Activated CD4-positive, alpha-beta T cell treated with anti-CD3 and anti-CD28 coated beads for 36 hours (primary cell): ENCODE measurements at regions not wholly inside any gene's neighbourhood (a gene's known extent, or its start where the extent isn't known, plus 50 kb on each side); places are given as distances from the start of the nearest gene placed in this dataset.
"Not testable (repeated sequence)": the region's sequence is repeated elsewhere in the genome, so short reads cannot be mapped to it uniquely, and the experiment has no call there.

Experiments
- ATAC-seq: fragments of 200-7000 bp; cut with Tn5 transposase; one replicate; pipeline ENCODE4 v1.10.0; 2021; ENCODE audit warnings: mild to moderate bottlenecking, moderate library complexity
- CTCF ChIA-PET: fragments of 350-600 bp; sonication (Branson Sonifier 250); formaldehyde crosslinking; loops from one replicate; lab custom pipeline; 2021; ENCODE audit warnings: antibody characterized with exemption; lab: Charles Lee
- POLR2A ChIA-PET: fragments of 350-600 bp; sonication (Branson Sonifier 250); formaldehyde crosslinking; loops from one replicate; lab custom pipeline; 2021; ENCODE audit warnings: antibody characterized with exemption, inconsistent platforms; lab: Charles Lee
- DNase-seq: peaks from one replicate; pipeline ENCODE4 v3.0.0-alpha.2; 2020
- H3K27ac Mint-ChIP-seq: one replicate; pipeline ENCODE4 v1.8.0; 2021; ENCODE audit warnings: mixed read lengths
- H3K27me3 Mint-ChIP-seq: one replicate; pipeline ENCODE4 v1.8.0; 2021; ENCODE audit warnings: mixed read lengths
- H3K36me3 Mint-ChIP-seq: one replicate; pipeline ENCODE4 v1.8.0; 2021; ENCODE audit warnings: low read depth, mixed read lengths
- H3K4me1 Mint-ChIP-seq: one replicate; pipeline ENCODE4 v1.8.0; 2021; ENCODE audit warnings: mixed read lengths
- H3K4me3 Mint-ChIP-seq: one replicate; pipeline ENCODE4 v1.8.0; 2021; ENCODE audit warnings: mild to moderate bottlenecking, moderate library complexity, mixed read lengths
- H3K9me3 Mint-ChIP-seq: one replicate; pipeline ENCODE4 v1.8.0; 2021; ENCODE audit warnings: low read depth, mixed read lengths
- intact Hi-C, 2 experiments: fragments of 100-400 bp; cut with DNase I in 1 of 2; cut with micrococcal nuclease in 1 of 2; formaldehyde crosslinking; loops; one replicate each; pipeline versions ENCODE4 v1.14.2 to v1.15.1; 2022 to 2024; cut with DNase I, micrococcal nuclease

DNA sequence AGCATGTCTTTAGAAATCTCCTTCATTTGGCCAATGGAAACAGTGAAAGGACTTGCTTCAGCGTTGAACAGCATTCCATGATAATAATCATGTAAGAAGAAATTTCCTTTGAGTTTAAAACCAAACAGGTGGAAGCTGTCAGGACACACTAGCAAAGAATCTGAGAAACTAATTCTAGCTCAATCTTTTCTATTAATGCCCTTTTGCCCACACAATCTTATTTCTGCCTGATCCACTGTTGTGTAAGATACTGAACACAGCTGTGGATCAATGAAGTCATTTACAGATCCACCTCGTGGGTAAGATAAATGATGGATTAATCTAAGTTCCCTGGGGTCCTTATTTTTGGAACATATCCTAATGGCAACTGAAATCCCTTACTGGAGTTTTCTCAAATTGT, 536.9 kb upstream of the LMO3 start:
- no peaks in the 10 kb centered on the region for H3K27me3 Mint-ChIP-seq
- intact Hi-C loops = no loop called here
- peaks cover 9% of the 10 kb centered on the region for H3K9me3 Mint-ChIP-seq
- no peak overlapping the region for H3K27ac Mint-ChIP-seq
- no peak overlapping the region for H3K4me3 Mint-ChIP-seq
- ChIA-PET POLR2A (no interaction called here), CTCF (no interaction called here)
- H3K4me1 Mint-ChIP-seq = no peaks in the 10 kb centered on the region
- H3K36me3 Mint-ChIP-seq = no peaks in the 10 kb centered on the region
- ATAC-seq (no peak), DNase-seq (no peak)

DNA sequence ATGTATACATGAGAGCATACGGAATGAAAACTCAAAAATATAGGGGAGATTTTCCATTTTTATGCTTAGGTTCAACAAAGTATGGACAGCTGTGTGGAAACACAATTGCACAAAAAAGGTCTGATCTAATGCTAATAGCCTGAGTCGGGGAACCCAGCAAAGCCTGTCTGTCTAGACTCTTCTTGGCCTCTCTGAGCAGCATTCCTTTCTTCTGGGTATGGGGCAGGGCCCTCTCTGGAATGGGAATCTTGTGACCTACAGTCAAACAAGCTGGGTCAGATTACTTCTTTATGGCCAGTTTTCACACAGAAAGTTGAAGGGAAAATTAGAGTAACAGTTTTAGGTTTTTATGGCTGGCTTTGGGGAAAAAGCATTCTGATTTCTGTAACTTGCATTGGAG, 534.0 kb upstream of the LMO3 start:
- ChIA-PET POLR2A (no interaction called here), CTCF (no interaction called here)
- Mint-ChIP-seq H3K27me3 (no peaks in the 10 kb centered on the region), H3K27ac (no peak overlapping the region), H3K4me1 (no peaks in the 10 kb centered on the region), H3K36me3 (no peaks in the 10 kb centered on the region), H3K9me3 (peaks cover 7% of the 10 kb centered on the region), H3K4me3 (no peak overlapping the region)
- ATAC-seq (no peak), DNase-seq (no peak)
- intact Hi-C loops = no loop called here

DNA sequence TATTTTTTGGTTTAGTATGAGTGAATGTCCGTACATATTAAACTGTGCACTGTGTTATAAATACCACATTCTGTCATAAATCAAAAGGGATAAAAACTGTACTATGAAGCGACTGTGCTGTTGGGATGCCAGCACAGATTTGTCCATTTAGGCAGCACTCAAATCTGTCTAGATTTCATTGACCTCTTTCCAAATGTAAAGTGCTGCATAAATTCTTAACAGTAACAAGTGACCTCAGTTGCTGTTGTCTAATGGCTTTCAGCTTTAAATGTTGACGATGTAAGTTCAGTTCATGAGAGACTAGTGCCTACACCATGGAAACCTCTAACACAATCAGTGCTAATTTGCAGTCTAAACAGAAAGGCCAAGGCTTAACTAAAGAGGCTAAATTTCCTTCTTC, 531.4 kb upstream of the LMO3 start:
- Mint-ChIP-seq H3K4me3 (no peak overlapping the region), H3K9me3 (peaks cover 5% of the 10 kb centered on the region), H3K4me1 (no peaks in the 10 kb centered on the region), H3K27ac (no peak overlapping the region), H3K27me3 (no peaks in the 10 kb centered on the region), H3K36me3 (no peaks in the 10 kb centered on the region)
- intact Hi-C loops = no loop called here
- no peak for DNase-seq
- no peak for ATAC-seq
- ChIA-PET POLR2A (no interaction called here), CTCF (no interaction called here)

DNA sequence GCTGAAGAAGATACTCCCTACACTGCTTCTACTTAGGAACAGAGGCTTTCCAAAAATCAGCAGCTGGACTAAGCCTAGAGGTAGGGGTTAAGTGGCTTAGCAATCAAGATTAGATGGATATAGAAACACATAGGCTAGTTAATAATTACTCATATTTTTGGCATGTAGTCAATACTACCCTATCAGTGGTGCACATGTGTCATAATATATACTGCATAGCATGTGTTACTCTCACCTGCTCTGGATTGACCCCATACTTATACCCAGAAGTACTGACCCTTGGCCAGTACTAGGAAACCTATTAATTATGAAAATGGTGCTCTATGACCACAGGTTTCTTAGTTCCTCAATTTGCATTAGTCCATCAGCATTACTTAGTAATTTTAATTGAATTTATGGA, 528.4 kb upstream of the LMO3 start:
- CTCF ChIA-PET = no interaction called here
- intact Hi-C loops = no loop called here
- no peak for ATAC-seq
- peaks cover 3% of the 10 kb centered on the region for H3K9me3 Mint-ChIP-seq
- H3K4me3 Mint-ChIP-seq = no peak overlapping the region
- no peaks in the 10 kb centered on the region for H3K27me3 Mint-ChIP-seq
- H3K27ac Mint-ChIP-seq = no peak overlapping the region
- H3K36me3 Mint-ChIP-seq = no peaks in the 10 kb centered on the region
- DNase-seq = no peak
- H3K4me1 Mint-ChIP-seq = no peaks in the 10 kb centered on the region
- POLR2A ChIA-PET = no interaction called here

DNA sequence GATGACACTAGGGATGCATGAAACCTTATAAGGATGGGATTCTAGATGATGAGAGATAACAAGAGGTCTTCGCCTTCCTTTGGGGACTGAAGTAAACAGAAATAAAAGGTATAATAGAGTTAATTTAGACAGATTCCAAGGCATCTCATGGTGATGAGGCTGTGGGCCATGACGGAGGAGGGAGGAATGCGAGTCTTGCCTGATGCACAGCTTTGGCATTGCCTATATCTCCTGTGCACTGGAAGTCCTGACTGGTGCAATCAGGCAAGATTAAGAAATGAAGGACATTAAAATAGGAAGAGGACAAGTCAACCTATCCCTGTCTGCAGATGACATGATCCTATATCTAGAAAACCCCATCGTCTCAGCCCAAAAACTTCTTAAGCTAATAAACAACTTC, 526.4 kb upstream of the LMO3 start:
- no peaks in the 10 kb centered on the region for H3K4me1 Mint-ChIP-seq
- no peak overlapping the region for H3K27ac Mint-ChIP-seq
- H3K27me3 Mint-ChIP-seq = no peaks in the 10 kb centered on the region
- no peaks in the 10 kb centered on the region for H3K36me3 Mint-ChIP-seq
- ATAC-seq (no peak), DNase-seq (no peak)
- no peak overlapping the region for H3K4me3 Mint-ChIP-seq
- ChIA-PET CTCF (no interaction called here), POLR2A (no interaction called here)
- intact Hi-C loops = no loop called here
- H3K9me3 Mint-ChIP-seq = no peaks in the 10 kb centered on the region

DNA sequence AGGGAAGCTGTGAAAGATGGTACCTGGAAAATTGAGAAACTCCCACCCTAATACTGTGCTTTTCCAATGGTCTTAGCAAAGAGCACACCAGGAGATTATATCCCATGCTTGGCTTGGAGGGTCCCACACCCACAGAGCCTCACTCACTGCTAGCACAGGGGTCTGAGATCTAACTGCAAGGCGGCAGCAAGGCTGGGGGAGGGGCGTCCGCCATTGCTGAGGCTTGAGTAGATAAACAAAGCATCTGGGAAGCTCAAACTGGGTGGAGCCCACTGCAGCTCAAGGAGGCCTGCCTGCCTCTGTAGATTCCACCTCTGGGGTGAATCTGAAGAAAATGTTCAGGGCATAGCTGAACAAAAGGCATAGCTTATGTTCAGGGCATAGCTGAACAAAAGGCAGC, 510.6 kb upstream of the LMO3 start:
- H3K27ac Mint-ChIP-seq, DNase-seq, POLR2A ChIA-PET, H3K4me1 Mint-ChIP-seq, H3K4me3 Mint-ChIP-seq, H3K36me3 Mint-ChIP-seq, intact Hi-C loops, ATAC-seq, H3K27me3 Mint-ChIP-seq: not testable (repeated sequence)
- CTCF ChIA-PET = interaction anchor here (0.6 kb wide), 1 partner anchor 58 kb away, joined by 3 read pairs; no protein-coding TSS in a partner anchor
- H3K9me3 Mint-ChIP-seq = peaks cover 20% of the 10 kb centered on the region

DNA sequence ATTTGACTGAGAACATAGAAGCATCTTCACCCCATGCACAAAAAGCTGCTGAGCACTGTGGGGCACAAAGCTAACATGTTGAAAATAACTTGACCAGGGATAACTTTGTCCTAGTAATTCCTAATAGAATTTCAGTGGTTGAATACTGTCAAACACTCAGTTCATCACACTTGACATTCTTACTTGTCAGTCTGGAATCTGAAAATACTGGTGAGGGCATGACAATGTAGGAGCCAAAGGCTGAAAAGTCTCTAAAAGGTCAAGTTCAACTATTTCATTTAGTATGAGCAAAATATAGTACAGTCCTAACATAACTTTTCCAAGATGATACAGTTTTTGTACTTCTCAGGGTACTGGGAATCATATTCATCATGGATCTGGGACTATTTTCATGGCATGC, 504.4 kb upstream of the LMO3 start:
- Mint-ChIP-seq H3K27ac (no peak overlapping the region), H3K4me3 (no peak overlapping the region), H3K36me3 (no peaks in the 10 kb centered on the region), H3K9me3 (peaks cover 5% of the 10 kb centered on the region), H3K27me3 (no peaks in the 10 kb centered on the region), H3K4me1 (no peaks in the 10 kb centered on the region)
- DNase-seq (no peak), ATAC-seq (no peak)
- CTCF ChIA-PET = interaction anchor here (0.9 kb wide), 1 partner anchor 171 kb away, joined by 3 read pairs; no protein-coding TSS in a partner anchor
- POLR2A ChIA-PET = no interaction called here
- intact Hi-C loops = no loop called here

DNA sequence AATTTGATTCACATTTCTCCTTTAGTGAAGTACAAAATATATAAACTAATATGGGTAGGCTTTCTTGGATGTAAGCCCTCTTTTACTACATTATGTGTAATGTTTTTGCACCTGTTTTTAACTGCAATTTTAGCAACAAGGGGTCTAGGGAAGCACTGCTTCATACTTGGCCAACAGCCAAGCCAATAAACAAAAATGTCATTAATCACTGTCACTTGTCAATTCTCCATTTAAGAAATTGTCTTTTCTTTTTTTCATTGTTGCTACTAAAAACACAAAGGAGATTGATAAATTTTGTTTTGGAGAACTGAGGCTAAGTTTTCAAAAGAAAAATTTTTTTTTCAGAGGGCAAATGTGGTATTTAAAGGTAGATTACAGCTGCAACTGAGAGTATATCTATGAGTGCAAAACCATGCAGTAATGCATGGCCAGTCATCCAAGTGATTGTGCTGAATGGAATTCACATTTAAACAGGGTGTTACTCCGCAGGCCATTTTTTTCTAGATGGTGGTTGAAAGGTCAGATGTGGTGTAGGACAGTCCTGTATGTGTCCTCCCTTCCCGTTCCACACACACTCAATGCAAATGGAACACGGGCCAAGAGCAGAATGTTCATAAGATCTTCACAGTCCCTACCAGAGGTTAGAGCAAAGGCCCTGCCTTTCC, 503.0 kb upstream of the LMO3 start:
- Mint-ChIP-seq H3K36me3 (no peaks in the 10 kb centered on the region), H3K4me3 (no peak overlapping the region), H3K4me1 (no peaks in the 10 kb centered on the region), H3K9me3 (peaks cover 2% of the 10 kb centered on the region), H3K27ac (no peak overlapping the region), H3K27me3 (no peaks in the 10 kb centered on the region)
- intact Hi-C loops = no loop called here
- POLR2A ChIA-PET = no interaction called here
- DNase-seq (no peak), ATAC-seq (no peak)
- CTCF ChIA-PET = no interaction called here

DNA sequence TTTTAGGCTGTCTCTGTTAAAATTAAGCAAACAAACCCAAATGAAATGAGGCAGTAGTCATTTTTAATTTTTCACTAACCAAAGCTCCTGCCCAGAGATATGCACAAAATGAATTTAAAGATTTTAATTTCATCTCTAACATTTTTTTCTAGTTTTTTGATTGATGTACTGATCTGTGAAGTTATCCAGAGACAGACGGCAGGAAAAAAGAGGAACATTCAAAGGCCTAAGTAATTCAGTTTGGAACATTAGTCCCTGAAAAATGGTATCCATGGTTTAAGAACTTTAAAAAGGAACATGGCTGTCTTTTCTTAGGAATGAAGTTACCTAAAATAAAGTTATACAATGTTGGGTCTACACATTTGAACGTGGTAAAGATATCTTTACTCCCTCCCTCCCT, 498.8 kb upstream of the LMO3 start:
- CTCF ChIA-PET = no interaction called here
- no peaks in the 10 kb centered on the region for H3K36me3 Mint-ChIP-seq

DNA sequence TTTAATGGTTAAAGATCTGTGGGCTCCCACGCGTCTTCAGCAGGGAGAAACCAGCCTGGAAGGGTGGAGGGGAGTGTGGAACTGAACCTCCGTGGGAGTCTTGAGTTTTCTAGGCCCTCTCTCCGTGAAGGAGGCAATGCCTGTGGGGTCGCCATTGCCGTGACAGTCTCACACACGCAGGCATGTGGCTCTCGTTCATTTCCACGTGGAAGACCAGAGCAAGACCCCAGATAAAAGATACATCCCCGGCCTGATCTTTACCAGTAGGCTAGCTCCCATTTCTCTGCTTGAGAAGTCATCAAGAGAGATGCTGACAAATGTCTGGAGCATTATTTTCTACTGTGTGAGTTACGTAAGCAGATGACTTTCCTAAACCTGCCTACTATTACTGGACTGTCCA, 491.7 kb upstream of the LMO3 start:
- no peak for DNase-seq
- ChIA-PET CTCF (no interaction called here), POLR2A (no interaction called here)
- ATAC-seq = no peak
- H3K9me3 Mint-ChIP-seq = peaks cover 16% of the 10 kb centered on the region
- H3K27me3 Mint-ChIP-seq = no peaks in the 10 kb centered on the region
- H3K36me3 Mint-ChIP-seq = no peaks in the 10 kb centered on the region
- H3K27ac Mint-ChIP-seq = no peak overlapping the region
- intact Hi-C loops = no loop called here
- H3K4me1 Mint-ChIP-seq = no peaks in the 10 kb centered on the region
- no peak overlapping the region for H3K4me3 Mint-ChIP-seq

More for the DNA sequence above, 498.8 kb upstream of the LMO3 start:
- peaks cover 12% of the 10 kb centered on the region for H3K9me3 Mint-ChIP-seq
- H3K4me1 Mint-ChIP-seq = no peaks in the 10 kb centered on the region
- H3K27me3 Mint-ChIP-seq = no peaks in the 10 kb centered on the region
- ATAC-seq (no peak), DNase-seq (no peak)
- intact Hi-C loops = no loop called here
- no peak overlapping the region for H3K4me3 Mint-ChIP-seq
- H3K27ac Mint-ChIP-seq = no peak overlapping the region
- POLR2A ChIA-PET = no interaction called here

DNA sequence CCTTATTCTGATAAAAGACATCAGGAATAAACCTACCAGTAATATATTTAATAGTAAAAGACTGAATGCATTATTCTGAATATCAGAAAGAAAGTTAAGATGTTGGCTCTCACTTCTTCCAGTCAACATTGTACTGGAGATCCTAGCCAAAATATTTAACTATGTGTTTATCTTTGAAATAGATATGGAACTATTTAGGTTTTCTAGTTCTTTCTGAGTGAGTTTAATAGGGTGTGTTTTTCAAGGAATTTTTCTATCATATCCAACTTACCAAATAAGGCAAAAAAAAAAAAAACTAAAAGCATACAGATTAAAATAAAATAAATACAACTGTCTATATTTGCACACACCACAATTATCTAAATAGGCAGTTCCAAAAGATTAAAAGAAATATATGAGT, 478.9 kb upstream of the LMO3 start:
- ChIA-PET CTCF (no interaction called here), POLR2A (no interaction called here)
- Mint-ChIP-seq H3K27ac (no peak overlapping the region), H3K27me3 (no peaks in the 10 kb centered on the region), H3K4me3 (no peak overlapping the region), H3K36me3 (no peaks in the 10 kb centered on the region), H3K4me1 (no peaks in the 10 kb centered on the region), H3K9me3 (peaks cover 13% of the 10 kb centered on the region)
- DNase-seq = no peak
- ATAC-seq = no peak
- intact Hi-C loops = no loop called here

DNA sequence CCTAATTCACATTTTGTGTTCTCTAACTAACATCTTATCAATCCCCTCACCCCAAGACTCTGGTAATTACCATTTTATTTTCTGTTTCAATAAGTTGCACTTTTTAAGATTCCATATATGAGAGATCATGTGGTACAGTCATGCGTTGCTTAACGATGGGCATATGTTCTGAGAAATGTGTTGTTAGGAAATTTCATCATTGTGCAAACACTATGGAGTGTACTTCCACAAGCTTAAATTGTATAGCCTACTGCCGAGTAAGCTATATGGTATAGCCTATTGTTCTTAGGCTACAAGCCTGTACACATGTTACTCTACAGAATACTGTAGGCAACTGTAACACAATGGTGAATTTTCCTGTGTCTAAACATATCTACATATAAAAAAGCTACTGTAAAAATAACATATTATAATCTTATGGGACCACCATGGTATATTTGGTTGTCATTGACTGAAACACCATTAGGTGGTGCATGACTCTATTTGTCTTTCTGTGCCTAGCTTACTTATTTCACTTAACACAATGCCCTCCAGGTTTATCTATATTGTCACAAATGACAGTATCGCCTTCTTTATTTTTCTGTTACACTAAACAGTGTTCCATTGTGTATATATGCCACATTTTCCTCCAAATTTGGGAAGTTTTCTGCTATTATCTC, 473.4 kb upstream of the LMO3 start:
- POLR2A ChIA-PET = no interaction called here

More for the DNA sequence above, 473.4 kb upstream of the LMO3 start:
- DNase-seq (no peak), ATAC-seq (no peak)
- Mint-ChIP-seq H3K36me3 (no peaks in the 10 kb centered on the region), H3K9me3 (peaks cover 13% of the 10 kb centered on the region), H3K27me3 (no peaks in the 10 kb centered on the region), H3K27ac (no peak overlapping the region), H3K4me3 (no peak overlapping the region), H3K4me1 (no peaks in the 10 kb centered on the region)
- intact Hi-C loops = no loop called here
- CTCF ChIA-PET = no interaction called here
